Chondrocyte (in vitro differentiated cells): ENCODE measurements at regions not wholly inside any gene's neighbourhood (a gene's known extent, or its start where the extent isn't known, plus 50 kb on each side); places are given as distances from the start of the nearest gene placed in this dataset.

Experiments
- DNase-seq: peaks from one replicate; pipeline ENCODE4 v3.0.0; 2021; ENCODE audit warnings: mixed read lengths, low spot score
- H3K27ac Mint-ChIP-seq: one replicate; pipeline ENCODE4 v1.8.0; 2021; ENCODE audit warnings: mild to moderate bottlenecking, moderate library complexity, mixed read lengths; ENCODE audit not compliant: unreplicated experiment
- H3K27me3 Mint-ChIP-seq: 2 replicates; pipeline ENCODE4 v1.8.0; 2021; ENCODE audit warnings: low read depth, mixed read lengths
- H3K36me3 Mint-ChIP-seq: 2 replicates; pipeline ENCODE4 v1.8.0; 2021; ENCODE audit warnings: low read depth, mixed read lengths
- H3K4me1 Mint-ChIP-seq: 2 replicates; pipeline ENCODE4 v1.8.0; 2021; ENCODE audit warnings: low read depth, mild to moderate bottlenecking, mixed read lengths
- H3K4me3 Mint-ChIP-seq: one replicate; pipeline ENCODE4 v1.8.0; 2021; ENCODE audit warnings: mild to moderate bottlenecking, moderate library complexity, mixed read lengths; ENCODE audit not compliant: unreplicated experiment
- H3K9me3 Mint-ChIP-seq: 2 replicates; pipeline ENCODE4 v1.8.0; 2021; ENCODE audit warnings: low read depth, mixed read lengths
- CTCF ChIP-seq: fragments of 200-600 bp; sonication (generic); IDR thresholded peaks from 2 replicates; pipeline ENCODE4 v1.5.0; 2021; ENCODE audit warnings: antibody characterized with exemption, mild to moderate bottlenecking, moderate library complexity

DNA sequence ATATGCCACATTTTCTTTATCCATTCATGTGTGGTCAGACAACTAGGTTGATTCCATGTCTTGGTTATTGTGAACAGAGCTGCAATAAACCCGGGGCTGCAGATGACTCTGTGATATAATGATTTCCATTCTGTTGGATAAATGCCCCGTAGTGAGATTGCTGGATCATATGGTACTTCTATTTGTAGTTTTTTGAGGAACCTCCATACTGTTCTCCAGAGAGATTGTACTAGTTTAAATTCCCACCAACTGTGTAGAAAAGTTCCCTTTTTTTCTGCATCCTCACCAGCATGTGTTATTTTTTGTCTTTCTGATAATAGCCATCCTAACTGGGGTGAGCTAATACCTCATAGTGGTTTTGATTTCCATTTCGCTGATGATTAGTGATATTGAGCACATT is 62.2 kb upstream of the MAP3K4 start:
- TF ChIP-seq CTCF, result no peak
- peaks cover 8% of the 10 kb centered on the region for H3K27me3 Mint-ChIP-seq
- DNase-seq, result no peak
- H3K4me3 Mint-ChIP-seq, result no peak overlapping the region
- H3K4me1 Mint-ChIP-seq, result peaks cover 6% of the 10 kb centered on the region
- no peak overlapping the region for H3K27ac Mint-ChIP-seq
- H3K36me3 Mint-ChIP-seq, result no peaks in the 10 kb centered on the region
- no peaks in the 10 kb centered on the region for H3K9me3 Mint-ChIP-seq

DNA sequence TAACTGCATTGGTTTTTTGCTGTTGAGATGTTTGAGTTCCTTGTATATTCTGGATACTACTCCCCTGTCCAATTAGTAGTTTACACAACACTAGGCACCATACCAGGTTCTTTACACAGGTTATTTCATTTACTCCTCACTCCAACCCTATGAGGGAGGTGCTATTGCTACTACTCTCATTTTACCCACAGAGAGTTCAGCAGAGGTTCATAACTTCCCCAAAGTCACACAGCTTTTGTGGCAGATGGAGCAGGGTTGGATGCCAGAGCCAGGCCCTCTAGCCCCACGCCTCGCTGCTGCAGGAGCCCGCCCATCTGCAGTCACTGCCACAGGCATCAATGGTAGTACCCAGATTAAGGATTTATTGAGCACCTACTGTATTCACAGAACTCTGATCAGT is 61.7 kb upstream of the MAP3K4 start:
- Mint-ChIP-seq H3K4me3 (no peak overlapping the region), H3K27ac (no peak overlapping the region), H3K4me1 (peaks cover 6% of the 10 kb centered on the region), H3K27me3 (peaks cover 8% of the 10 kb centered on the region), H3K36me3 (no peaks in the 10 kb centered on the region), H3K9me3 (no peaks in the 10 kb centered on the region)
- no peak for TF ChIP-seq CTCF
- no peak for DNase-seq

- Mint-ChIP-seq H3K4me1 (peaks cover 6% of the 10 kb centered on the region), H3K4me3 (peak overlapping the region; percentile 82), H3K36me3 (no peaks in the 10 kb centered on the region), H3K27me3 (peaks cover 7% of the 10 kb centered on the region), H3K27ac (peak overlapping the region; percentile 19), H3K9me3 (no peaks in the 10 kb centered on the region)
- peak; percentile 94 for DNase-seq
- peak; percentile 100 for TF ChIP-seq CTCF
These were observed 60.8 kb upstream of the MAP3K4 start for GRCh38 chr6:160930547-160931377.

- Mint-ChIP-seq H3K27ac (no peak overlapping the region), H3K9me3 (peaks cover 6% of the 10 kb centered on the region), H3K4me3 (peak overlapping the region; percentile 54), H3K36me3 (no peaks in the 10 kb centered on the region), H3K27me3 (peaks cover 5% of the 10 kb centered on the region), H3K4me1 (peaks cover 6% of the 10 kb centered on the region)
- no peak for TF ChIP-seq CTCF
- no peak for DNase-seq
These were observed 59.9 kb upstream of the MAP3K4 start for GRCh38 chr6:160931378-160932310.

DNA sequence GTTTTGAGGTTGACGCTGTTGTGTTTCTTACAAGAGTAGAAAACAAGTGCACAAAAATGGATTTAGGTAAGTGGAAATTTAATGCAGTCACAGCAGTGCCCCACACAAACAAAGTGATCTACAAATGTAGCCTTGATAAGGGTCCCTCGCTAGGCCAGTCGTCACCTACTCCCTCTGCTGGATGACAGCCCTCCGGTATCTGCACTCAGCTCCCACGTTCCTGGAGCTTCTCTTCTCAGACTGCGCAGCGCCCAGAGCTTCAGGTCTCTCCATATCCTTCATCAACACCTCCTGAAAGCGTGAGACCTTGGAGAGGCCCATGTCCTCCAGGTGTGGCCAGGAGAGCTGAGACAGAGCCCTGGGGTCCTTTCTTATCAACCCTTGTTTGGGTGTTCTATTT is 58.3 kb upstream of the MAP3K4 start:
- Mint-ChIP-seq H3K36me3 (peaks cover 1% of the 10 kb centered on the region), H3K4me1 (peaks cover 6% of the 10 kb centered on the region), H3K4me3 (no peak overlapping the region), H3K9me3 (peaks cover 9% of the 10 kb centered on the region), H3K27ac (no peak overlapping the region), H3K27me3 (peaks cover 4% of the 10 kb centered on the region)
- no peak for DNase-seq
- TF ChIP-seq CTCF, result peak; percentile 21
